Superior temporal gyrus (tissue), 1 donor: ENCODE measurements at regions not wholly inside any gene's neighbourhood (a gene's known extent, or its start where the extent isn't known, plus 50 kb on each side); places are given as distances from the start of the nearest gene placed in this dataset.

ENCODE experiments used
- DNase-seq: peaks from one replicate; pipeline ENCODE4 v3.0.0-alpha.2; 2016; ENCODE audit errors: extremely low spot score

DNA sequence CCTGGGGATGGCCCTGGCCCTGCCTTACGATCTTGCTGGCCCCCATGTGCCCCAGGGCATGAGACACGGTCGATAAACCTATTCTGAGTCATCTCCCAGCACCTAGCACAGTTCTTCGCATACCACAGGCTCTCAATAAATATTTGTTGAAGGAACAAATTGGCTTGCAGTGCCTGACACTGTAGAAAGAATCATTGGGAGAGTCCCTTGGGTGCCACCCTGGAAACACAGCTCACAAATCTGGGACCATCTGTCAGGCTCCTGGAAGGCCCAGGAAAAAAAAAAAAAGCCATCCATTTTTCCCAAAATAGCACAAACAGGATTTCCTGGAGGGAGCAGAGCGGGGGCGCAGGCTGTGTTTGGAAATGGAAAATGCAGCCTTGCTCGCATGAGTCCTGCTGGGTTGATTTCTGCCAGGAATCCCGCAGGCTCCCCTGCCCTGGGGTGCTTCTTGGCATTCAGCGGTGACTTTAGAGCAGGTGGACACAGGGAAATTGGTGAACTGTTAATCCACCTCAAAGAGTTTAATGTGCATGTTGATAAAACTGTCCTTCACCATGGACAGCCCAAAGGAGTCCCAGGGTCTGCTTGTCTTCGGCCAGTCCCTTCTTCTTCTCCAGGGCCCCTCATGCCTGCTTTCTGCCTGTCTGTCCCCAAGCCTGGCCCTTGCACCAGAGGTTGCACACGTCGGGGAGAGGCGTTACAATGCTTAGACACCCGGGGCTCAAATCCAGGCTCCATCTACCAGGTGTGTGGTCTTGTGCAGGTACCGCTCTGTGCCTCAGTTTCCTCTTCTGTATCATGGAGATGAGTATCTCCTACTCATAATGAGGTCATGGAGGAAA is 106.1 kb upstream of the RFLNA start:
- DNase-seq = peak; percentile 57

- DNase-seq = no peak
Measured at GRCh38 chr12:124190312-124191023, 104.4 kb upstream of the RFLNA start.

DNA sequence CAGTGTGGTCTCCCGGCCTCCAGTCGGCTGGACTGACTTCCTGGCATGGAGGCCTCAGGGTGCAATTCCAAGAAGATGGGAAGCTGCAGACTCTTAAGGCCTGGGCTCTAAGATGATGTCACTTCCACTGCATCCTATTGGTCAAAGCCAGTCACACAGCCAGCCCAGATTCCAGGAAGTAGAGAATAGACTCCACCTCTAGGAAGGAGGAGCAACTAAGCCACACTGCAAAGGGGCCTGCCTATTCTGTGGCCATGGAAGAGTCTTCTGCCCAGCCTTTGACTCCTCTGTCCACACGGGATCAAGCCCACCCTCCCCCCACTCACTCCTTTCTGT is 103.9 kb upstream of the RFLNA start:
- no peak for DNase-seq

GRCh38 chr12:124191966-124192365 is 102.9 kb upstream of the RFLNA start:
- no peak for DNase-seq

- DNase-seq = no peak
Measured at GRCh38 chr12:124194264-124194892, 100.5 kb upstream of the RFLNA start.

DNA sequence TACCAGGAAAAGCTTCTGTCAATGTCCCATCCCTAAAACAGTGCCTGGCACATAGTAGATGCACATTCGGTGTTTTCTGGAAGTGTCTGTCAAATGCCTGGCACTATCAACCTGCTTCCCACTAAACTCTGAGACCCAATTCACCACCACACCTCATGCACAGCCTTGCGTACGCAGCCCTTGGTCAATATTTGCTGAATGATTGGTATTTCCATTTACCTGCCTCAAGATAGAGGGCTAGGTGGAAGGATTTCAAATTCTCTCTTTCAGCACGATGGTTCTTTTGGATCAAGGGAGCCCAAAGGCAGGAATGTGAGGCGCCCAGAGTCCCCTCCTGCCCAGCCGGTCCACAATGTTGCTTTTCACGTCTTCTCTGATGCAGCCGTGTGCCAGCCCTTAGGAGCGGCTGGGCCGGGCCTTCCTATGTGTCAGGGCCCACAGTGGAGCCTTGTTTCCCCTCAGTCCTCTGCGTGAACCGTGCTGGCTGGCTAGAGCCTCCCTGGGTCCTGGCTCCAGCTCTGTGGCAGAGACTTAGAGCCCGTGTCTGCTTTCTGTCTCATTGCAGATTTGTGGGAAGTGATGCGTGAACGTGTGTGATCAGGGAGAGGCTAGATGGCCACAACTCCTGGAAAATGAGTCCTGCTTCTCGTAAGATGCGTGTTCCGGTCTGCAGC is 99.9 kb upstream of the RFLNA start:
- DNase-seq = no peak

GRCh38 chr12:124195567-124195942 is 99.3 kb upstream of the RFLNA start:
- no peak for DNase-seq

- DNase-seq = no peak
Measured at GRCh38 chr12:124196236-124196635, 98.7 kb upstream of the RFLNA start.

GRCh38 chr12:124201248-124201647 is 93.6 kb upstream of the RFLNA start:
- no peak for DNase-seq

DNA sequence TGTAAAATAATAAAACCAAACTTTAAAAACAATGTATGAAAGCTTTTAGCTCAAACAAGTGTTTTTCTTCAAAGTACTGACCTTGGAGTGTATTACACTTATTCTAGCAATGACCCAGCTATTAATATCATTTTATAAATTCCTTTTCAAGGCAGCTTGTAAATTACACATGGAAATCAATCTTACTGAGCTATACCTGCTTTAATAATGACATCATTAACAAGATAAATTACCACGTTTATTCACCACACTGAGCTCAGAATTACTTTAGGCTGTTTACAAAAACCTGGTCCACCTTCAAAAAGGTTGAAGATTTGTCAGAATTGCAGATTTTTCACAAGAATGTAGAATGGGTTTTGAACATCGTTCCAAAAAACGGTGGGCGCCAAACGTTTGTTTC is 91.7 kb upstream of the RFLNA start:
- no peak for DNase-seq

DNA sequence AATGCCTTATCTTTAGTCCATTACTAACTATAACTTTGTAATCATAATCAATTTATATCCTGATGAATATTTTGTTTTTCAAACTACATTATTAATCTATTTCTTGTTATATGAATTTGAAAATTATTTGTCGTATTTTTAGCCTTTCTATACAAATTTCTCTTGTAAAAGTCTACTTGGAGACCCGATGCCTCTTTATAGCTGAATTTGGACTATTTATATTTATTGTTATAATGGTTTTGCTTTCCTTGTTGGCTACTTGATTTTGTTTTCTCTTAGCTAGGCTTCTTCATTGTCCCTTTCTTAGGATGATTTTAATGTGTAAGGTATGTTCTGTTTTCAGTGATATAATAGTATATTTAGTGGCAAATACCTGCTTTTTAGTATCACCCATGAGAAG is 89.5 kb upstream of the RFLNA start:
- no peak for DNase-seq

GRCh38 chr12:124207049-124207448 is 87.8 kb upstream of the RFLNA start:
- no peak for DNase-seq

DNA sequence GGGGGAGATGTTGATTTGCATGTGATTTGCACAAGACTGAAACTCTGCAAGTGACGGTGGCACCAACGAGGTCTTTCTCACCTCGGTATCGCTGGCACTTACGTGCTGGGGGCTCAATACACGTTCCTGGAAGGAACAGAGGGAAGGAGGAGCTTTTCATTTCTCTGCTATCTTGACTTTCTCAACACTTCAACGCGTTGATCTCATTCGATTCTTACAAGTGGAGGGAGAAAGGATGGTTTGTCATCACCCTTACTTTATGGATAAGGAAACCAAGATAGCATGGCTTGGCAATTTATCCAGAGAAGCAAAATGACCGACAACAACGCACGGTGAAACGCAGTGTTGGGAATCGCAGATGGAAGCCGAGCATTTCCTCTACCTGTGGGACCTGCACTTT is 87.3 kb upstream of the RFLNA start:
- no peak for DNase-seq

- no peak for DNase-seq
Measured at GRCh38 chr12:124208489-124208888, 86.4 kb upstream of the RFLNA start.

GRCh38 chr12:124210991-124211577 is 83.8 kb upstream of the RFLNA start:
- no peak for DNase-seq

- DNase-seq = no peak
Measured at GRCh38 chr12:124211753-124212152, 83.1 kb upstream of the RFLNA start.

DNA sequence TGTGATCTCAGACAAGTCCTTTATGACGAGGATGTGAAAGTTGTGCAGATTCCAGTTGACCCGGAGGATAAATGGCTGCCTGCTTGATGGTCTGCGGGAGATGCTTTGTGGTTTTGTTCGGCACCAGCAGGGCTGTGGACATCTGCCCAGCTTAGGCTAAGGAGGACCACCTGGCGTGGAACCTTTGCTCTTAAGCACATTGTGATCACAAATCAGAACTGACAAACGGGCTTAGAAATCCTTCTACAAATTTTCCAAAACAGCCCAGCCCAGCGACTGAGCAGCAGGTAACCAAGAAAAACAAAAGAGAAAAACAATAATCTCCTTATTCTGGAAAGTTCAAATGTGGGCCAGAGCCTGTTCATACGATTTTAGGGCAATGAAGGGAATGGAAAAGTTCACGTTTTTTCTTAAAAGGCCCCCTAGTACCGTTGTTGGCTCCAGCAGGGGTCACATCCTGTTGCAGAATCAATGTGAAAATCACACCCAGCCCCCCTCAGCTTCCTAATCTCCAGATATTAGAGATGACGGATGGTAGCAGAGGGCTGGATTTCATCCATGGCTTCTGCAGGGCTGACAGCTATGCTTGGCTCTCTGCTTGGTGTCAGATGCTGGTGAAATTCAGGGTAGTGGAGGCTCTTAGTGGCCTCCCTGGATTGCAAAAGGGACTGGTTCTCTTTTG is 81.1 kb upstream of the RFLNA start:
- no peak for DNase-seq

- no peak for DNase-seq
Measured at GRCh38 chr12:124214574-124214973, 80.3 kb upstream of the RFLNA start.

DNA sequence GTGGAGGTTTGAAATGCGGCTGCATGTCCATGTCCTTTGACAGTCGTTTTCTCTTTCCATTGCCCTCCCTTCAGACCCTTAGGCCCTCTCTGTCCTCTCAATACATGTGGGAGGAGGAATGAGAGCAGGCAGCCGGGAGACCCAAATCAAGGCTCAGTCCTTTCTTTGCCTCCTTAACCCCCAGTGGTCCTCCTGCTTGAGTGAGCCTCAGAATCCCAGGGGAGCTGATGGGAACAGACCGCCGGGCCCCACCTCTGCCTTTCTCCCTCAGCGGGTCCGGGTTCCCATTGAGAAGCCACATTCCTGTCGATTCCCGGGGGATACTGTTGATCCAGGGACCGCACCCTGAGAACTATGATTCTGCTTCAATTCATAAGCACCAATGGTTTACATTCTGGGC is 77.9 kb upstream of the RFLNA start:
- DNase-seq = no peak

DNA sequence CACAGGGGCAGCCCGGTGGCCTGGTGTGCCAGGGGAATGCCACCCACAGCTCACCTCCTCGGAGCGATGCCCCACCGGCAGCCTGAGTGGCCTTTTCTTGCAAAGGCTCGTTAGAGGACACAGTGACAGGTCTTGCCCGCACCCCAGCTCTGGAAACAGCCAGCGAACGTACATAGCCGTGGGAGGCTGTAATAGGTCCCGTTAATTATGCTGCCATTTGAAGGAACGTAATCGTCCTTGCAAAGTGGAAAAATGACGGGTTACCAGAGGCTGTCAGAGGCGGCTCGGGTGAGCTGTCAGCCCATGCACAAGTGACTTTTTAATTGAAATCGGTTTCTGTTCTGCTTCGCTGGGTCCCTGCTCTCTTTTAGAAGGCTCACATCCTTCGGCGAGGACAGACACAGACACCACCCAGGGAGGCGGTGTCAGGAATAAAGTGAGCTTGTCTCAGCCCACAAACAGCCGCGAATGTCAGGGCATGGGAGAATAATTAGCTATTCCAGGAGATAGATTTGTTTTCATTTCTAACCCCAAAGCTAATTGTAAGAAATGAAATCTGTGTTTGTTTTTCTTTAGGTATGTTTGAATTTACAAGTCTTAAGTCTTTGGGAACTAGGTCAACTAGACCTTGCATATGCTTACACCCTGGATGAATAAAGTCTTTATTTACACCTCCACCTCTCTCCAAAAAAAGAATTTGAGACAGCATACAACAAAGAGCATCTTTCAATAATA is 77.2 kb upstream of the RFLNA start:
- DNase-seq = peak; percentile 21

GRCh38 chr12:124218243-124218560 is 76.7 kb upstream of the RFLNA start:
- DNase-seq = no peak
